ENCODE measurements at regions not wholly inside any gene's neighbourhood (a gene's known extent, or its start where the extent isn't known, plus 50 kb on each side); places are given as distances from the start of the nearest gene placed in this dataset.

DNA sequence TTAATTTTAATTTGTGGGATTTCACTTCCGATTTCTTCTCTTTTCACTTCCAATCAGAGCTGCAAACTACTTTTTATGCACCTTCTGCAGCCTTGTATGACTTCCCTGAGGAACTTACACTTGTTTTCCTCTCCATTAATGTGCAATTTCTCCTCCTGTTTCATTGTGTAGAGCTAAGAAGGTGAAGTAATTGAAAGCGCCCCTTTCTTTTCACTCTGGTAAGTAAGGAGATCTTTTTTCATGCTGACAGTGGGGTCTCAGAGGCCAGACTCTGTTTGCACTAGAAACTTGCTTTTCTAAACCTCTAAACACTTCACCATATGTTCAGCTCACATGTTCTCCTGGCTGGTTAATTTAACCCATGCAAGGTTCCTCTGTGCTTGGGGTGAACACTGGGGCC is 117.0 kb downstream of the FANCF start:
- H3K27ac Mint-ChIP-seq = no peak overlapping the region
- no peaks in the 10 kb centered on the region for H3K36me3 Mint-ChIP-seq (ENCODE audit: low read depth)
- Histone ChIP-seq H3K36me3 (ENCODE audit: control insufficient read depth, insufficient read depth, low read length) (no peaks in the 10 kb centered on the region), H3K4me3 (ENCODE audit: low read length) (no peak overlapping the region), H3K9ac (ENCODE audit: extremely low read depth, low read length, poor library complexity, severe bottlenecking) (no peak overlapping the region), H3K9me3 (ENCODE audit: control insufficient read depth, low read length) (no peaks in the 10 kb centered on the region), H3K27me3 (ENCODE audit: control insufficient read depth, insufficient read depth, low read length, poor library complexity, severe bottlenecking) (no peaks in the 10 kb centered on the region), H3K4me1 (ENCODE audit: control insufficient read depth, insufficient read depth, low read length) (no peaks in the 10 kb centered on the region), H3K27ac (ENCODE audit: low read depth, low read length) (peak overlapping the region; percentile 67)
- H3K4me3 Mint-ChIP-seq = no peak overlapping the region
- WGBS, 2 experiments (ENCODE audit: insufficient coverage in 1 of 2, insufficient read length in 1 of 2) = 62 to 100% methylated on average over 1 to 2 of the region's 2 CpGs
- TF ChIP-seq, protein P1, sequence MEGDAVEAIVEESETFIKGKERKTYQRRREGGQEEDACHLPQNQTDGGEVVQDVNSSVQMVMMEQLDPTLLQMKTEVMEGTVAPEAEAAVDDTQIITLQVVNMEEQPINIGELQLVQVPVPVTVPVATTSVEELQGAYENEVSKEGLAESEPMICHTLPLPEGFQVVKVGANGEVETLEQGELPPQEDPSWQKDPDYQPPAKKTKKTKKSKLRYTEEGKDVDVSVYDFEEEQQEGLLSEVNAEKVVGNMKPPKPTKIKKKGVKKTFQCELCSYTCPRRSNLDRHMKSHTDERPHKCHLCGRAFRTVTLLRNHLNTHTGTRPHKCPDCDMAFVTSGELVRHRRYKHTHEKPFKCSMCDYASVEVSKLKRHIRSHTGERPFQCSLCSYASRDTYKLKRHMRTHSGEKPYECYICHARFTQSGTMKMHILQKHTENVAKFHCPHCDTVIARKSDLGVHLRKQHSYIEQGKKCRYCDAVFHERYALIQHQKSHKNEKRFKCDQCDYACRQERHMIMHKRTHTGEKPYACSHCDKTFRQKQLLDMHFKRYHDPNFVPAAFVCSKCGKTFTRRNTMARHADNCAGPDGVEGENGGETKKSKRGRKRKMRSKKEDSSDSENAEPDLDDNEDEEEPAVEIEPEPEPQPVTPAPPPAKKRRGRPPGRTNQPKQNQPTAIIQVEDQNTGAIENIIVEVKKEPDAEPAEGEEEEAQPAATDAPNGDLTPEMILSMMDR (conservative IDR thresholded peaks at IDR 0.05) = no peak
- no peaks in the 10 kb centered on the region for H3K27me3 Mint-ChIP-seq (ENCODE audit: insufficient read depth)
- no peak for DNase-seq
- no peaks in the 10 kb centered on the region for H3K9me3 Mint-ChIP-seq
- H3K4me1 Mint-ChIP-seq = peaks cover 5% of the 10 kb centered on the region

DNA sequence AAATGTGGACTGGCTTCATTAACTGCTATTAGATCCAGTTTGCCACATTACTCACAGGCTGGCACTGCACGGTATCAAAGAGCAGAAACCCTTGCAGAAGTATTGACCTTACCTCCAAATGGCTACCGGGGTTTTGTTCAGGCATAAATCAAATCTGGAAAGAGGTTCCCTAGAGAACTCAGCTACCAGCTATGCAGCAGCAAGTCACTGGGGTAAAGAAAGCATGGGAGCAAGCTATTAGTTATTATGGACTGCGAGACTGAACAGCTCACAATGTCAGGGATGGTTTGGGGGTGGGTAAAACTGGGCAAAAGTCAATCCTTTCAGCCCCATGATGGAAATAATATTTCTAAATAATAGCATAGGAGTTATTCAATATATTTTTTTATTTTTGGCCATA is 128.1 kb downstream of the FANCF start:
- no peak overlapping the region for H3K9ac ChIP-seq (ENCODE audit: extremely low read depth, low read length, poor library complexity, severe bottlenecking)
- 96 to 100% methylated on average over 1 to 3 of the region's 3 CpGs for WGBS, 2 experiments (ENCODE audit: insufficient coverage in 1 of 2, insufficient read length in 1 of 2)
- no peaks in the 10 kb centered on the region for H3K36me3 Mint-ChIP-seq (ENCODE audit: low read depth)

DNA sequence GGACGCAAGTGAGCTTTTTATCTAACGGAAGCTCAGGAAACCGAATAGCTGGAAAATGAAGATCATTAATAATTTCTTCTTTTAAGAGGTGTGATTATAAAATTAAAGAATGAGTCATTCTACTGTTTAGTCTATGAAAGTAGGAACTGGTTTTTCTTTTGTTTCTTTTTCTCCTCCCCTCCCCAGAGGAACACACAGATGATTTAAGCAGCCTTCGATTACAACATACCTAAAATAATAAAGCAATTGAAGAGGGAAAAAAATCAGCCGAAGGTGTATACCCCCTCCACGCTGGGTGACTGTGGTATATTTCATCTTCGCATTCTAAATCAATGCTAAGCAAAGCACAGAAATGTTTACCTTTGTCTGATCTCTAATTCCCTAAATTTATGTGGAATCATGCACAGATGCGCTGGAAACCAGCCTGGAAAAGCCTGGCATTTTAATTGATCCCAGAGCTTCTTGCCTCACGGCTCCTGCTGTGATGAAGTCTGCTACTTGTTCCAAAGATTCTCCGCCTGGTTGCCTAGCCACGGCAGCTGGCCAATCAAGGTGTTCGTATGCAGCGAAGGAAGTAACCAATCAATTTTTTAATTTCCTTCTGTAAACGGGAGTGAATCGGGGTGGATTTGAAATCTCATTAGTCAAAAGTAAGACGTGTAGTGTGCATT is 133.9 kb downstream of the FANCF start:
- Histone ChIP-seq H3K27ac (ENCODE audit: low read depth, low read length) (peak overlapping the region; percentile 80), H3K9me3 (ENCODE audit: control insufficient read depth, low read length) (no peaks in the 10 kb centered on the region), H3K4me1 (ENCODE audit: control insufficient read depth, insufficient read depth, low read length) (no peaks in the 10 kb centered on the region), H3K9ac (ENCODE audit: extremely low read depth, low read length, poor library complexity, severe bottlenecking) (no peak overlapping the region), H3K27me3 (ENCODE audit: control insufficient read depth, insufficient read depth, low read length, poor library complexity, severe bottlenecking) (no peaks in the 10 kb centered on the region), H3K36me3 (ENCODE audit: control insufficient read depth, insufficient read depth, low read length) (no peaks in the 10 kb centered on the region), H3K4me3 (ENCODE audit: low read length) (no peak overlapping the region)
- Mint-ChIP-seq H3K36me3 (ENCODE audit: low read depth) (no peaks in the 10 kb centered on the region), H3K9me3 (no peaks in the 10 kb centered on the region), H3K27ac (no peak overlapping the region), H3K27me3 (ENCODE audit: insufficient read depth) (no peaks in the 10 kb centered on the region), H3K4me1 (peaks cover 2% of the 10 kb centered on the region), H3K4me3 (no peak overlapping the region)
- TF ChIP-seq, protein P1 (conservative IDR thresholded peaks at IDR 0.05) = no peak
- WGBS, 2 experiments (ENCODE audit: insufficient coverage in 1 of 2, insufficient read length in 1 of 2) = 88 to 91% methylated on average over 13 to 16 of the region's 16 CpGs
- DNase-seq = no peak

More for the DNA sequence above, 128.1 kb downstream of the FANCF start:
- no peaks in the 10 kb centered on the region for H3K9me3 ChIP-seq (ENCODE audit: control insufficient read depth, low read length)
- Mint-ChIP-seq H3K4me3 (no peak overlapping the region), H3K9me3 (no peaks in the 10 kb centered on the region), H3K4me1 (no peaks in the 10 kb centered on the region), H3K27ac (no peak overlapping the region), H3K27me3 (ENCODE audit: insufficient read depth) (no peaks in the 10 kb centered on the region)
- no peak overlapping the region for H3K4me3 ChIP-seq (ENCODE audit: low read length)
- no peaks in the 10 kb centered on the region for H3K4me1 ChIP-seq (ENCODE audit: control insufficient read depth, insufficient read depth, low read length)
- H3K27ac ChIP-seq (ENCODE audit: low read depth, low read length) = no peak overlapping the region
- TF ChIP-seq, protein P1 (conservative IDR thresholded peaks at IDR 0.05) = no peak
- no peaks in the 10 kb centered on the region for H3K27me3 ChIP-seq (ENCODE audit: control insufficient read depth, insufficient read depth, low read length, poor library complexity, severe bottlenecking)
- no peaks in the 10 kb centered on the region for H3K36me3 ChIP-seq (ENCODE audit: control insufficient read depth, insufficient read depth, low read length)
- DNase-seq = no peak
